HepG2 (cell line): ENCODE measurements at regions not wholly inside any gene's neighbourhood (a gene's known extent, or its start where the extent isn't known, plus 50 kb on each side); places are given as distances from the start of the nearest gene placed in this dataset.

Experiments used
- ATAC-seq: fragments of 200-7000 bp; cut with Tn5 transposase; 3 replicates; pipeline ENCODE4 v1.9.1; 2020; ENCODE audit warnings: mild to moderate bottlenecking, moderate library complexity
- BruUV-seq: library from RNA; stranded (reverse); fragments of 400-500 nt; replicated peaks from 2 replicates; lab custom pipeline; 2021; lab: Mats Ljungman, UMichigan
- CTCF ChIA-PET: fragments of 300-600 bp; formaldehyde crosslinking; extraction: SDS; loops from one replicate; lab custom pipeline; 2021; ENCODE audit warnings: low total read pairs, inconsistent platforms, low intra/inter-chr PET ratio; lab: Yijun Ruan, JAX
- POLR2A ChIA-PET: fragments of 350-600 bp; sonication (Branson Sonifier 250); formaldehyde crosslinking; loops from one replicate; lab custom pipeline; 2020; ENCODE audit warnings: antibody characterized with exemption, inconsistent platforms; lab: Yijun Ruan, JAX
- DNase-seq: peaks from one replicate; pipeline ENCODE4 v3.0.0-alpha.2; 2015; ENCODE audit warnings: low spot score
- FAIRE-seq: peaks from 3 replicates; lab custom pipeline; 2011; peaks lifted over from hg19 to GRCh38; lab: Jason Lieb, UNC
- H2AFZ ChIP-seq: one replicate; pipeline ENCODE4 v1.6.1; 2011; ENCODE audit warnings: low read length, inconsistent platforms
- H3K27ac ChIP-seq: fragments of 300-600 bp; 3 replicates; pipeline ENCODE4 v1.8.0; 2011; ENCODE audit warnings: mixed run types, mild to moderate bottlenecking, mixed read lengths, low read length, inconsistent platforms; ENCODE audit not compliant: insufficient read depth; ENCODE audit errors: extremely low read length
- H3K27me3 ChIP-seq, 2 experiments: fragments of 200-600 bp in 1 of 2; 2 replicates in 1 of 2; 3 replicates in 1 of 2; pipeline versions ENCODE4 v1.6.0 to v1.8.0; 2011; ENCODE audit warnings: low read length in 2 of 2, mild to moderate bottlenecking in 2 of 2, moderate library complexity in 2 of 2, inconsistent platforms in 1 of 2; ENCODE audit not compliant: insufficient read depth in 2 of 2, control insufficient read depth in 1 of 2
- H3K36me3 ChIP-seq, 2 experiments: fragments of 200-600 bp in 1 of 2; replicated peaks in 1 of 2; 2 replicates in 1 of 2; 3 replicates in 1 of 2; pipeline versions ENCODE4 v1.5.1 to v1.8.0; 2011; ENCODE audit warnings: low read length in 2 of 2, inconsistent platforms in 1 of 2; ENCODE audit not compliant: insufficient read depth in 2 of 2, control insufficient read depth in 1 of 2
- H3K4me1 ChIP-seq: 2 replicates; pipeline ENCODE4 v1.5.1; 2012; ENCODE audit warnings: low read length, inconsistent platforms; ENCODE audit not compliant: insufficient read depth
- H3K4me2 ChIP-seq: 2 replicates; pipeline ENCODE4 v1.6.0; 2011; ENCODE audit warnings: low read depth, low read length, inconsistent platforms
- H3K4me3 ChIP-seq, 3 experiments: fragments of 200-600 bp in 1 of 3; sonication (generic), shearing (Covaris generic) in 1 of 3; replicated peaks in 1 of 3; 2 replicates each; pipeline ENCODE4 v1.5.1; 2011 to 2016; ENCODE audit warnings: low read length in 3 of 3, inconsistent platforms in 2 of 3, low read depth in 2 of 3, mild to moderate bottlenecking in 2 of 3, control low read depth in 1 of 3, mixed read lengths in 1 of 3; ENCODE audit not compliant: insufficient read depth in 1 of 3
- H3K79me2 ChIP-seq: one replicate; pipeline ENCODE4 v1.6.1; 2011; ENCODE audit warnings: low read length, inconsistent platforms; ENCODE audit not compliant: insufficient read depth
- H3K9ac ChIP-seq: 2 replicates; pipeline ENCODE4 v1.6.0; 2011; ENCODE audit warnings: mild to moderate bottlenecking, low read depth, low read length, inconsistent platforms; ENCODE audit not compliant: insufficient read depth
- H3K9me3 ChIP-seq: 2 replicates; pipeline ENCODE4 v1.5.1; 2012; ENCODE audit warnings: mild to moderate bottlenecking, low read length
- H4K20me1 ChIP-seq: 2 replicates; pipeline ENCODE4 v1.6.0; 2011; ENCODE audit warnings: inconsistent platforms, mild to moderate bottlenecking, low read length, moderate library complexity; ENCODE audit not compliant: insufficient read depth
- ATF1 ChIP-seq: IDR thresholded peaks from 2 replicates; pipeline ENCODE4 v1.6.1; 2016; ENCODE audit warnings: mild to moderate bottlenecking, control low read depth
- NCOA5 ChIP-seq: sonication (generic); formaldehyde crosslinking; IDR thresholded peaks from 2 replicates; pipeline ENCODE4 v1.4.0; 2020; ENCODE audit warnings: missing genetic modification reagents
- ZSCAN21 ChIP-seq: sonication (generic); formaldehyde crosslinking; IDR thresholded peaks from 2 replicates; pipeline ENCODE4 v1.8.0; 2022; ENCODE audit warnings: mild to moderate bottlenecking, missing genetic modification reagents, moderate library complexity, borderline replicate concordance
- WGBS: methylation state at CpG from one replicate; pipeline ENCODE4 v1.1.6; 2017; ENCODE audit warnings: low lambda C conversion rate; 5-methylcytosine and 5-hydroxymethylcytosine counted together
- in situ Hi-C: cut with HindIII; loops from 2 replicates; pipeline ENCODE4 v1.10.0; 2017; ENCODE audit warnings: low pct_unique_long_range_greater_than_20kb; ENCODE audit not compliant: extremely low pct_ligation_motif_present
- intact Hi-C: fragments of 100-400 bp; cut with micrococcal nuclease; formaldehyde crosslinking; loops from one replicate; pipeline ENCODE4 v1.10.0; 2022; ENCODE audit not compliant: unreplicated experiment
- TF ChIP-seq, protein P1 (sequence below): sonication (generic); formaldehyde crosslinking; IDR thresholded peaks from 2 replicates; pipeline ENCODE4 v1.5.0; 2020; ENCODE audit warnings: mild to moderate bottlenecking, missing genetic modification reagents, borderline replicate concordance
- TF ChIP-seq, protein P2 (sequence below): sonication (generic); formaldehyde crosslinking; IDR thresholded peaks from 2 replicates; pipeline ENCODE4 v1.5.0; 2020; ENCODE audit warnings: mild to moderate bottlenecking, missing genetic modification reagents, borderline replicate concordance

DNA sequence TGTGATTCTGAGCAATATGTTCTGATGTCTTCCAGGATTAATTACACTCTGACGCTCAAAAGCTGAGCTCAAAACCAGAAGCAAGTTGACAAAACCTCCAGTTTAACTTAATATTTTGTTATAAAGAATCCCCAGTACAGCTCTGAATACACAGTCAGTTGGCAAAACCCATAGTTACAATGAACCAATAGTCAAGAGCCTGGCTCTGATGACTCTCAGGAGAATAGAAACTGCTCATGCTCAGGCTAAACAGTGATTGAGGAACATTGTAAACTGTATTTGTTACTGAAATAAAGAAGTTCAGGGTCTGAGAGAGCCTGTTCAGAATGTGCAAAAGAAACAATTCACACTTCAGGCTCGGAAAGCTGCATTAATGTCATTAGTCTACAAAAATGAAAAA, 1565.9 kb downstream of the SUCLG1 start:
- CTCF ChIA-PET = no interaction called here
- DNase-seq (no peak), ATAC-seq (no peak), FAIRE-seq (no peak)
- Histone ChIP-seq H2AFZ (no peak overlapping the region), H3K4me1 (no peaks in the 10 kb centered on the region), H3K27me3 (no peaks in the 10 kb centered on the region), H4K20me1 (no peaks in the 10 kb centered on the region), H3K9me3 (peaks cover 11% of the 10 kb centered on the region; the same call in 1 of the 2 replicates), H3K79me2 (no peaks in the 10 kb centered on the region), H3K9ac (no peak overlapping the region), H3K27ac (no peak overlapping the region), H3K4me3 (no peak overlapping the region), H3K4me2 (no peak overlapping the region), H3K36me3 (no peaks in the 10 kb centered on the region)
- intact Hi-C loops = no loop called here
- WGBS = 31% methylated on average over 2 of the region's 2 CpGs
- TF ChIP-seq, protein P1, sequence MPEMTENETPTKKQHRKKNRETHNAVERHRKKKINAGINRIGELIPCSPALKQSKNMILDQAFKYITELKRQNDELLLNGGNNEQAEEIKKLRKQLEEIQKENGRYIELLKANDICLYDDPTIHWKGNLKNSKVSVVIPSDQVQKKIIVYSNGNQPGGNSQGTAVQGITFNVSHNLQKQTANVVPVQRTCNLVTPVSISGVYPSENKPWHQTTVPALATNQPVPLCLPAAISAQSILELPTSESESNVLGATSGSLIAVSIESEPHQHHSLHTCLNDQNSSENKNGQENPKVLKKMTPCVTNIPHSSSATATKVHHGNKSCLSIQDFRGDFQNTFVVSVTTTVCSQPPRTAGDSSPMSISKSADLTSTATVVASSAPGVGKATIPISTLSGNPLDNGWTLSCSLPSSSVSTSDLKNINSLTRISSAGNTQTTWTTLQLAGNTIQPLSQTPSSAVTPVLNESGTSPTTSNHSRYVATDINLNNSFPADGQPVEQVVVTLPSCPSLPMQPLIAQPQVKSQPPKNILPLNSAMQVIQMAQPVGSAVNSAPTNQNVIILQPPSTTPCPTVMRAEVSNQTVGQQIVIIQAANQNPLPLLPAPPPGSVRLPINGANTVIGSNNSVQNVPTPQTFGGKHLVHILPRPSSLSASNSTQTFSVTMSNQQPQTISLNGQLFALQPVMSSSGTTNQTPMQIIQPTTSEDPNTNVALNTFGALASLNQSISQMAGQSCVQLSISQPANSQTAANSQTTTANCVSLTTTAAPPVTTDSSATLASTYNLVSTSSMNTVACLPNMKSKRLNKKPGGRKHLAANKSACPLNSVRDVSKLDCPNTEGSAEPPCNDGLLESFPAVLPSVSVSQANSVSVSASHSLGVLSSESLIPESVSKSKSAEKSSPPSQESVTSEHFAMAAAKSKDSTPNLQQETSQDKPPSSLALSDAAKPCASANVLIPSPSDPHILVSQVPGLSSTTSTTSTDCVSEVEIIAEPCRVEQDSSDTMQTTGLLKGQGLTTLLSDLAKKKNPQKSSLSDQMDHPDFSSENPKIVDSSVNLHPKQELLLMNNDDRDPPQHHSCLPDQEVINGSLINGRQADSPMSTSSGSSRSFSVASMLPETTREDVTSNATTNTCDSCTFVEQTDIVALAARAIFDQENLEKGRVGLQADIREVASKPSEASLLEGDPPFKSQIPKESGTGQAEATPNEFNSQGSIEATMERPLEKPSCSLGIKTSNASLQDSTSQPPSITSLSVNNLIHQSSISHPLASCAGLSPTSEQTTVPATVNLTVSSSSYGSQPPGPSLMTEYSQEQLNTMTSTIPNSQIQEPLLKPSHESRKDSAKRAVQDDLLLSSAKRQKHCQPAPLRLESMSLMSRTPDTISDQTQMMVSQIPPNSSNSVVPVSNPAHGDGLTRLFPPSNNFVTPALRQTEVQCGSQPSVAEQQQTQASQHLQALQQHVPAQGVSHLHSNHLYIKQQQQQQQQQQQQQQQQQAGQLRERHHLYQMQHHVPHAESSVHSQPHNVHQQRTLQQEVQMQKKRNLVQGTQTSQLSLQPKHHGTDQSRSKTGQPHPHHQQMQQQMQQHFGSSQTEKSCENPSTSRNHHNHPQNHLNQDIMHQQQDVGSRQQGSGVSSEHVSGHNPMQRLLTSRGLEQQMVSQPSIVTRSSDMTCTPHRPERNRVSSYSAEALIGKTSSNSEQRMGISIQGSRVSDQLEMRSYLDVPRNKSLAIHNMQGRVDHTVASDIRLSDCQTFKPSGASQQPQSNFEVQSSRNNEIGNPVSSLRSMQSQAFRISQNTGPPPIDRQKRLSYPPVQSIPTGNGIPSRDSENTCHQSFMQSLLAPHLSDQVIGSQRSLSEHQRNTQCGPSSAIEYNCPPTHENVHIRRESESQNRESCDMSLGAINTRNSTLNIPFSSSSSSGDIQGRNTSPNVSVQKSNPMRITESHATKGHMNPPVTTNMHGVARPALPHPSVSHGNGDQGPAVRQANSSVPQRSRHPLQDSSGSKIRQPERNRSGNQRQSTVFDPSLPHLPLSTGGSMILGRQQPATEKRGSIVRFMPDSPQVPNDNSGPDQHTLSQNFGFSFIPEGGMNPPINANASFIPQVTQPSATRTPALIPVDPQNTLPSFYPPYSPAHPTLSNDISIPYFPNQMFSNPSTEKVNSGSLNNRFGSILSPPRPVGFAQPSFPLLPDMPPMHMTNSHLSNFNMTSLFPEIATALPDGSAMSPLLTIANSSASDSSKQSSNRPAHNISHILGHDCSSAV (CRISPR knock-in tag) = no peak
- TF ChIP-seq ATF1 (CRISPR knock-in tag) (no peak), ZSCAN21 (CRISPR knock-in tag) (no peak), NCOA5 (CRISPR knock-in tag) (no peak)
- TF ChIP-seq, protein P2, sequence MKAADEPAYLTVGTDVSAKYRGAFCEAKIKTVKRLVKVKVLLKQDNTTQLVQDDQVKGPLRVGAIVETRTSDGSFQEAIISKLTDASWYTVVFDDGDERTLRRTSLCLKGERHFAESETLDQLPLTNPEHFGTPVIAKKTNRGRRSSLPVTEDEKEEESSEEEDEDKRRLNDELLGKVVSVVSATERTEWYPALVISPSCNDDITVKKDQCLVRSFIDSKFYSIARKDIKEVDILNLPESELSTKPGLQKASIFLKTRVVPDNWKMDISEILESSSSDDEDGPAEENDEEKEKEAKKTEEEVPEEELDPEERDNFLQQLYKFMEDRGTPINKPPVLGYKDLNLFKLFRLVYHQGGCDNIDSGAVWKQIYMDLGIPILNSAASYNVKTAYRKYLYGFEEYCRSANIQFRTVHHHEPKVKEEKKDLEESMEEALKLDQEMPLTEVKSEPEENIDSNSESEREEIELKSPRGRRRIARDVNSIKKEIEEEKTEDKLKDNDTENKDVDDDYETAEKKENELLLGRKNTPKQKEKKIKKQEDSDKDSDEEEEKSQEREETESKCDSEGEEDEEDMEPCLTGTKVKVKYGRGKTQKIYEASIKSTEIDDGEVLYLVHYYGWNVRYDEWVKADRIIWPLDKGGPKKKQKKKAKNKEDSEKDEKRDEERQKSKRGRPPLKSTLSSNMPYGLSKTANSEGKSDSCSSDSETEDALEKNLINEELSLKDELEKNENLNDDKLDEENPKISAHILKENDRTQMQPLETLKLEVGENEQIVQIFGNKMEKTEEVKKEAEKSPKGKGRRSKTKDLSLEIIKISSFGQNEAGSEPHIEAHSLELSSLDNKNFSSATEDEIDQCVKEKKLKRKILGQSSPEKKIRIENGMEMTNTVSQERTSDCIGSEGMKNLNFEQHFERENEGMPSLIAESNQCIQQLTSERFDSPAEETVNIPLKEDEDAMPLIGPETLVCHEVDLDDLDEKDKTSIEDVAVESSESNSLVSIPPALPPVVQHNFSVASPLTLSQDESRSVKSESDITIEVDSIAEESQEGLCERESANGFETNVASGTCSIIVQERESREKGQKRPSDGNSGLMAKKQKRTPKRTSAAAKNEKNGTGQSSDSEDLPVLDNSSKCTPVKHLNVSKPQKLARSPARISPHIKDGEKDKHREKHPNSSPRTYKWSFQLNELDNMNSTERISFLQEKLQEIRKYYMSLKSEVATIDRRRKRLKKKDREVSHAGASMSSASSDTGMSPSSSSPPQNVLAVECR = no peak
- in situ Hi-C loops = no loop called here
- POLR2A ChIA-PET = no interaction called here
- BruUV-seq = no TSS peak
